Mesenchymal stem cell (in vitro differentiated cells and primary cell): ENCODE measurements at regions not wholly inside any gene's neighbourhood (a gene's known extent, or its start where the extent isn't known, plus 50 kb on each side); places are given as distances from the start of the nearest gene placed in this dataset.

Experiments
- DNase-seq: peaks from one replicate; pipeline ENCODE4 v3.0.0-alpha.2; 2013
- H2AFZ ChIP-seq: one replicate; pipeline ENCODE4 v1.6.1; 2013; ENCODE audit warnings: low read depth, mild to moderate bottlenecking, control low read depth, inconsistent platforms, low read length, moderate library complexity
- H2AK5ac ChIP-seq: 2 replicates; pipeline ENCODE4 v1.6.1; 2013; ENCODE audit warnings: low read length, moderate library complexity, mild to moderate bottlenecking, inconsistent platforms; ENCODE audit not compliant: severe bottlenecking
- H2BK120ac ChIP-seq: one replicate; pipeline ENCODE4 v1.6.1; 2013; ENCODE audit warnings: low read depth, mild to moderate bottlenecking, inconsistent platforms, low read length, moderate library complexity
- H2BK12ac ChIP-seq, 2 experiments: one replicate each; pipeline ENCODE4 v1.6.1; 2013; ENCODE audit warnings: inconsistent platforms in 2 of 2, low read length in 2 of 2, mild to moderate bottlenecking in 2 of 2, moderate library complexity in 2 of 2, control low read depth in 1 of 2
- H2BK15ac ChIP-seq: one replicate; pipeline ENCODE4 v1.6.1; 2013; ENCODE audit warnings: mild to moderate bottlenecking, low read depth, inconsistent platforms; ENCODE audit not compliant: poor library complexity, severe bottlenecking
- H2BK5ac ChIP-seq: 2 replicates; pipeline ENCODE4 v1.6.1; 2013; ENCODE audit warnings: low read depth, mild to moderate bottlenecking, low read length, control low read depth, inconsistent platforms; ENCODE audit not compliant: poor library complexity, severe bottlenecking
- H3K14ac ChIP-seq, 2 experiments: one replicate each; pipeline ENCODE4 v1.6.1; 2013; ENCODE audit warnings: inconsistent platforms in 2 of 2, low read length in 2 of 2, control low read depth in 1 of 2, mild to moderate bottlenecking in 1 of 2, moderate library complexity in 1 of 2
- H3K18ac ChIP-seq, 2 experiments: one replicate each; pipeline ENCODE4 v1.6.1; 2013; ENCODE audit warnings: inconsistent platforms in 2 of 2, low read length in 2 of 2, control low read depth in 1 of 2, low read depth in 1 of 2, mild to moderate bottlenecking in 1 of 2
- H3K23ac ChIP-seq, 2 experiments: one replicate each; pipeline ENCODE4 v1.6.1; 2013; ENCODE audit warnings: inconsistent platforms in 2 of 2, low read length in 2 of 2, mild to moderate bottlenecking in 2 of 2, moderate library complexity in 2 of 2, control low read depth in 1 of 2
- H3K27ac ChIP-seq: 2 replicates; pipeline ENCODE4 v1.5.1; 2013; ENCODE audit warnings: mild to moderate bottlenecking, moderate library complexity, low read length, control low read depth, inconsistent platforms; ENCODE audit not compliant: poor library complexity, severe bottlenecking
- H3K27me3 ChIP-seq, 2 experiments: 2 replicates each; pipeline versions ENCODE4 v1.6.1 to v1.7.0; 2013; ENCODE audit warnings: low read length in 2 of 2, mild to moderate bottlenecking in 2 of 2, moderate library complexity in 2 of 2, control low read depth in 1 of 2, inconsistent platforms in 1 of 2; ENCODE audit not compliant: control insufficient read depth in 1 of 2, insufficient read depth in 1 of 2
- H3K36me3 ChIP-seq, 2 experiments: 2 replicates each; pipeline versions ENCODE4 v1.6.1 to v1.7.0; 2013; ENCODE audit warnings: low read length in 2 of 2, control low read depth in 1 of 2, inconsistent platforms in 1 of 2, low read depth in 1 of 2, mild to moderate bottlenecking in 1 of 2; ENCODE audit not compliant: insufficient read depth in 2 of 2, control insufficient read depth in 1 of 2
- H3K4ac ChIP-seq, 2 experiments: one replicate each; pipeline ENCODE4 v1.6.1; 2013; ENCODE audit warnings: inconsistent platforms in 2 of 2, low read length in 2 of 2, mild to moderate bottlenecking in 2 of 2, moderate library complexity in 2 of 2, control low read depth in 1 of 2, low read depth in 1 of 2
- H3K4me1 ChIP-seq: 2 replicates; pipeline ENCODE4 v1.6.1; 2013; ENCODE audit warnings: low read depth, low read length, control low read depth; ENCODE audit not compliant: control insufficient read depth, insufficient read depth
- H3K4me2 ChIP-seq: 2 replicates; pipeline ENCODE4 v1.6.1; 2013; ENCODE audit warnings: low read length, mild to moderate bottlenecking, inconsistent platforms; ENCODE audit not compliant: poor library complexity, severe bottlenecking
- H3K4me3 ChIP-seq, 2 experiments: 2 replicates each; pipeline versions ENCODE4 v1.5.1 to v1.7.0; 2013; ENCODE audit warnings: low read length in 2 of 2, mild to moderate bottlenecking in 2 of 2, control low read depth in 1 of 2, low read depth in 1 of 2; ENCODE audit not compliant: insufficient read depth in 1 of 2
- H3K79me1 ChIP-seq: replicated peaks from 2 replicates; pipeline ENCODE4 v1.6.1; 2013; ENCODE audit warnings: mild to moderate bottlenecking, control low read depth, low read length, inconsistent platforms; ENCODE audit not compliant: poor library complexity, severe bottlenecking
- H3K9ac ChIP-seq: 2 replicates; pipeline ENCODE4 v1.7.0; 2013; ENCODE audit warnings: mild to moderate bottlenecking, low read length, moderate library complexity
- H3K9me3 ChIP-seq: 2 replicates; pipeline ENCODE4 v1.7.0; 2013; ENCODE audit warnings: mild to moderate bottlenecking, low read length; ENCODE audit not compliant: control insufficient read depth
- H4K8ac ChIP-seq: one replicate; pipeline ENCODE4 v1.6.1; 2013; ENCODE audit warnings: inconsistent platforms, mild to moderate bottlenecking, low read length, moderate library complexity
- H4K91ac ChIP-seq: one replicate; pipeline ENCODE4 v1.6.1; 2013; ENCODE audit warnings: mild to moderate bottlenecking, low read length, inconsistent platforms
- WGBS: methylation state at CpG from one replicate; pipeline ENCODE4 v1.1.7; 2013; ENCODE audit warnings: mixed read lengths; 5-methylcytosine and 5-hydroxymethylcytosine counted together

DNA sequence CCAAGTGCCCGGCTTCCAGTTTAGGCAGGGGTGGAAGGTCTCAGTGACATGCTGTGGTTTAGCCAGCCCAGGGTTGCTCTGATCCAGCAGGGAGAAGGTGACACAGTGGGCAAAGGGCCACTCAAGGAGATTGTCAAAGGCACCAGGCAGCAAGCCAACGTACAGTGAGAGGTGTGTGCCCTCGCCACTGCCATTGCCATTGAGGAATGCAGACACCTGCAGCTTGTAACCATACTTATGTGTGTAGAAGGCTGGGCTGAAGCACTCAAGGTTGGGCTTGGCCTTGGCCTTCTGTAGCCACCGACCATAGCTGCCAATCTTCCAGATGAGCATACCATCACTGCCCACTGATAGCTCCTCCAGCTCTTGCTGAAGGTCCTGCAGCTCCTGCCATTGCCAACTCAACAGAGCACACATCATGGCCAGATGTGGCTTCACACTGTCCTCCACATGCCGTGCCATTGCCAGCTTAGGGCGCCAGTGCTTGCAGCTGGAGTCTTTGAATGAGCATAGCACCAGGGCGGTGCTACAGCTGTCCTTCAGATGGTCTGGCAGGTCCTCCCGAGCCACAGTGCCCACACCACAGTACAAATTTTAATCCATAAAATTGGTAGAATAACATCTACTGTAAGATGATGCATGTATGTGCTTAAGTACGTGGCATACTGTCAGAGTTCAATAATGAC lies 59.7 kb upstream of the HMHB1 start:
- Histone ChIP-seq H3K9me3 (no peaks in the 10 kb centered on the region), H2BK120ac (no peak overlapping the region), H2BK12ac (no peak overlapping the region), H4K8ac (no peak overlapping the region), H3K14ac (no peak overlapping the region), H4K91ac (no peak overlapping the region), H2AK5ac (no peak overlapping the region), H3K27ac (no peak overlapping the region), H3K4me1 (no peaks in the 10 kb centered on the region), H3K4ac (no peak overlapping the region), H2AFZ (no peak overlapping the region), H3K9ac (no peak overlapping the region), H3K4me2 (no peak overlapping the region), H3K27me3 (no peaks in the 10 kb centered on the region), H3K36me3 (no peaks in the 10 kb centered on the region), H3K23ac (no peak overlapping the region), H3K4me3 (no peak overlapping the region), H2BK5ac (no peak overlapping the region), H2BK15ac (no peak overlapping the region), H3K18ac (peak overlapping the region in 1 of 2 experiments; percentile 6), H3K79me1 (no peaks in the 10 kb centered on the region)
- WGBS, result 96% methylated on average over 7 of the region's 9 CpGs
- DNase-seq, result no peak

GRCh38 chr5:143751342-143751741 lies 60.6 kb upstream of the HMHB1 start:
- Histone ChIP-seq H4K8ac (no peak overlapping the region), H3K4ac (no peak overlapping the region), H2BK15ac (no peak overlapping the region), H3K27ac (no peak overlapping the region), H2BK5ac (no peak overlapping the region), H3K23ac (peak overlapping the region in 1 of 2 experiments; percentile 67), H4K91ac (no peak overlapping the region), H3K27me3 (no peaks in the 10 kb centered on the region), H3K9me3 (no peaks in the 10 kb centered on the region), H3K18ac (no peak overlapping the region), H2BK12ac (no peak overlapping the region), H2AK5ac (no peak overlapping the region), H3K14ac (no peak overlapping the region), H3K4me1 (no peaks in the 10 kb centered on the region), H3K9ac (no peak overlapping the region), H3K79me1 (no peaks in the 10 kb centered on the region), H3K4me3 (no peak overlapping the region), H2AFZ (no peak overlapping the region), H2BK120ac (no peak overlapping the region), H3K4me2 (no peak overlapping the region), H3K36me3 (no peaks in the 10 kb centered on the region)
- 91% methylated on average over 4 of the region's 4 CpGs for WGBS
- no peak for DNase-seq

DNA sequence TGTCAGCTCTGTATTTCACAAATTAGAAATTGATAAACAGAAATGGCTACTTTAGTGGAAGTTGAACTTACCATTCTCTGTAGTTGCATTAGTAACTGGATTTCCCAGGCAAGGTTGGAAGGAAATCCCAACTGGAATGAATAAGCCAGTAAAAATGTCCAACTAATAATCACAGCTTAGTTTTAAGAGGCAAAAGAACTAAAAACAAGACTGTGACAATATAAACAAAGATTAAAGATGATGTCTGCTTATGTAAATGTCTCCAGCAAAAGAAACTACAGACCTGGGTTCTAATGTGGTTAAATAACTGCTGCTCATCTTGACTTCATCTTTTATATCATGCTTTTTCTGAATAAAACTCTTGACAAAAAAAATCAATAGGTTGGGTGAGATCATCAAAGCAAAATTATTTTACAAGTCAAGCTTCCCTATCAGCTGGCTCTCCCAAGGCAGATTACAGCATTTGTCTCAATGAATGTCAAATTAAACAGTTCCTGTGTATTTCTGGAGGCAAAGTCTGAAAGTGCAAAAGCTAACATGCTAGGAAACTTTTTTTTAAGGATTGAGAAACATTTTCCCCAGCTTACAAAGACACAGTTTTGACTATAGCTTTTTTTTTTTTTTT lies 62.3 kb upstream of the HMHB1 start:
- no peaks in the 10 kb centered on the region for H3K79me1 ChIP-seq
- H2AFZ ChIP-seq, result no peak overlapping the region
- no peaks in the 10 kb centered on the region for H3K27me3 ChIP-seq
- no peak overlapping the region for H4K8ac ChIP-seq
- H2BK15ac ChIP-seq, result no peak overlapping the region
- no peak overlapping the region for H3K23ac ChIP-seq
- no peak overlapping the region for H2BK120ac ChIP-seq
- H3K4me3 ChIP-seq, result no peak overlapping the region
- H4K91ac ChIP-seq, result no peak overlapping the region
- H2AK5ac ChIP-seq, result no peak overlapping the region
- peak; percentile 70 for DNase-seq
- no peak overlapping the region for H3K18ac ChIP-seq
- H3K14ac ChIP-seq, result no peak overlapping the region
- H3K4ac ChIP-seq, result no peak overlapping the region
- H3K36me3 ChIP-seq, result no peaks in the 10 kb centered on the region
- H3K27ac ChIP-seq, result no peak overlapping the region
- H3K4me1 ChIP-seq, result no peaks in the 10 kb centered on the region
- H2BK5ac ChIP-seq, result no peak overlapping the region
- no peaks in the 10 kb centered on the region for H3K9me3 ChIP-seq
- H3K9ac ChIP-seq, result peak overlapping the region; percentile 1
- H3K4me2 ChIP-seq, result no peak overlapping the region
- H2BK12ac ChIP-seq, result no peak overlapping the region

- WGBS, result 80% methylated on average over 1 of the region's 1 CpG
- no peak overlapping the region for H2AFZ ChIP-seq
Measured at GRCh38 chr5:143748516-143748915, 63.4 kb upstream of the HMHB1 start.

More at GRCh38 chr5:143748516-143748915, 63.4 kb upstream of the HMHB1 start:
- Histone ChIP-seq H3K4me3 (no peak overlapping the region), H3K4ac (no peak overlapping the region), H2BK15ac (no peak overlapping the region), H3K23ac (no peak overlapping the region), H4K91ac (no peak overlapping the region), H3K9me3 (no peaks in the 10 kb centered on the region), H3K79me1 (no peaks in the 10 kb centered on the region), H3K14ac (no peak overlapping the region), H2BK5ac (no peak overlapping the region), H3K4me2 (no peak overlapping the region), H2BK12ac (no peak overlapping the region), H3K18ac (no peak overlapping the region), H3K36me3 (no peaks in the 10 kb centered on the region), H3K27me3 (no peaks in the 10 kb centered on the region), H3K4me1 (no peaks in the 10 kb centered on the region), H2AK5ac (no peak overlapping the region), H2BK120ac (no peak overlapping the region), H3K27ac (no peak overlapping the region), H3K9ac (no peak overlapping the region), H4K8ac (no peak overlapping the region)
- no peak for DNase-seq
